Loucy (cell line): ENCODE measurements at regions not wholly inside any gene's neighbourhood (a gene's known extent, or its start where the extent isn't known, plus 50 kb on each side); places are given as distances from the start of the nearest gene placed in this dataset.

Experiments used
- EZH2phosphoT487 ChIP-seq: fragments of 200-600 bp; IDR thresholded peaks from 2 replicates; pipeline ENCODE4 v1.6.1; 2018; ENCODE audit warnings: antibody characterized with exemption, mild to moderate bottlenecking, moderate library complexity, borderline replicate concordance
- TF ChIP-seq, protein P1 (sequence below): fragments of 200-600 bp; sonication (generic); conservative IDR thresholded peaks from 2 replicates; pipeline ENCODE4 v1.5.1; 2014; ENCODE audit warnings: mild to moderate bottlenecking, antibody characterized with exemption, low read length

DNA sequence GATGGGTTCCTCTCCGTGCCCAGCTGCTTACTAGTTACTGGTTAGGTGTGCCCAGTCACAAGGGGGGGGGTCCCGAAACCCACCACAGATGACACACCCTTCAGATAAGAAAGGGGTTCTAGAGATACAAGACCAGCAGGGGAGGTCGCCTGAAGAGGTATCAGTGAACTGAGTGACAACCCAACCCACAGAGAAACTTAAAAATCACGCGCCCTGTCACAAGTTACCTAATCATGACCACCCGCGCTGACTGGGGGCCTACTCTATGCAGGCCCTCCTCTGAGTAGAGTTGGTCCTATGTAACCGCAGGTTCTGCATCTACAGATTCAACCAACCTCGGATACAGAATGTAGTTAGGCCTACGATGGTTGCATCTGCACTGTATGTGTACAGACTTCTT is 210.3 kb upstream of the SFSWAP start:
- TF ChIP-seq, protein P1, sequence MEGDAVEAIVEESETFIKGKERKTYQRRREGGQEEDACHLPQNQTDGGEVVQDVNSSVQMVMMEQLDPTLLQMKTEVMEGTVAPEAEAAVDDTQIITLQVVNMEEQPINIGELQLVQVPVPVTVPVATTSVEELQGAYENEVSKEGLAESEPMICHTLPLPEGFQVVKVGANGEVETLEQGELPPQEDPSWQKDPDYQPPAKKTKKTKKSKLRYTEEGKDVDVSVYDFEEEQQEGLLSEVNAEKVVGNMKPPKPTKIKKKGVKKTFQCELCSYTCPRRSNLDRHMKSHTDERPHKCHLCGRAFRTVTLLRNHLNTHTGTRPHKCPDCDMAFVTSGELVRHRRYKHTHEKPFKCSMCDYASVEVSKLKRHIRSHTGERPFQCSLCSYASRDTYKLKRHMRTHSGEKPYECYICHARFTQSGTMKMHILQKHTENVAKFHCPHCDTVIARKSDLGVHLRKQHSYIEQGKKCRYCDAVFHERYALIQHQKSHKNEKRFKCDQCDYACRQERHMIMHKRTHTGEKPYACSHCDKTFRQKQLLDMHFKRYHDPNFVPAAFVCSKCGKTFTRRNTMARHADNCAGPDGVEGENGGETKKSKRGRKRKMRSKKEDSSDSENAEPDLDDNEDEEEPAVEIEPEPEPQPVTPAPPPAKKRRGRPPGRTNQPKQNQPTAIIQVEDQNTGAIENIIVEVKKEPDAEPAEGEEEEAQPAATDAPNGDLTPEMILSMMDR = no peak
- no peak for TF ChIP-seq EZH2phosphoT487
